SK-N-SH treated with all-trans-retinoic acid at 6 μM for 48 hours (cell line): ENCODE measurements at regions not wholly inside any gene's neighbourhood (a gene's known extent, or its start where the extent isn't known, plus 50 kb on each side); places are given as distances from the start of the nearest gene placed in this dataset.

ENCODE experiments used
- ATAC-seq: fragments of 200-7000 bp; cut with Tn5 transposase; 3 replicates; pipeline ENCODE4 v1.9.1; 2020; ENCODE audit warnings: mild to moderate bottlenecking, moderate library complexity
- ARNTL ChIP-seq: fragments of 450-650 bp; formaldehyde crosslinking; IDR thresholded peaks from 2 replicates; pipeline ENCODE4 v1.5.0; 2020; ENCODE audit warnings: low read depth, mild to moderate bottlenecking, moderate library complexity, borderline replicate concordance
- BACH2 ChIP-seq: fragments of 250-450 bp; sonication (Bioruptor Pico); IDR thresholded peaks from 2 replicates; pipeline ENCODE4 v1.9.0; 2021; ENCODE audit warnings: mild to moderate bottlenecking, borderline replicate concordance
- CREB5 ChIP-seq: fragments of 250-450 bp; sonication (Bioruptor Pico); IDR thresholded peaks from 2 replicates; pipeline ENCODE4 v1.5.1; 2020; ENCODE audit warnings: low read depth, mild to moderate bottlenecking, moderate library complexity
- CSDC2 ChIP-seq: fragments of 250-450 bp; sonication (Bioruptor Pico); IDR thresholded peaks from 2 replicates; pipeline ENCODE4 v1.5.0; 2020; ENCODE audit warnings: mild to moderate bottlenecking, moderate library complexity
- ESRRG ChIP-seq: fragments of 250-450 bp; sonication (Bioruptor Pico); IDR thresholded peaks from 2 replicates; pipeline ENCODE4 v1.6.1; 2021; ENCODE audit warnings: mild to moderate bottlenecking
- GLIS3 ChIP-seq: fragments of 250-450 bp; sonication (Bioruptor Pico); IDR thresholded peaks from 2 replicates; pipeline ENCODE4 v1.5.0; 2020; ENCODE audit warnings: mild to moderate bottlenecking, moderate library complexity
- ISL1 ChIP-seq: fragments of 250-450 bp; sonication (Bioruptor Pico); IDR thresholded peaks from 2 replicates; pipeline ENCODE4 v2.1.2; 2022; ENCODE audit warnings: mild to moderate bottlenecking, moderate library complexity
- OSR1 ChIP-seq: fragments of 250-450 bp; sonication (Bioruptor Pico); IDR thresholded peaks from 2 replicates; pipeline ENCODE4 v1.8.0; 2022; ENCODE audit warnings: moderate library complexity, mild to moderate bottlenecking, inconsistent platforms
- POU6F1 ChIP-seq: fragments of 250-450 bp; sonication (Bioruptor Pico); IDR thresholded peaks from 2 replicates; pipeline ENCODE4 v1.8.0; 2021; ENCODE audit warnings: low read depth, mild to moderate bottlenecking, moderate library complexity, borderline replicate concordance
- PPARA ChIP-seq: fragments of 250-450 bp; sonication (Bioruptor Pico); IDR thresholded peaks from 2 replicates; pipeline ENCODE4 v1.5.0; 2020; ENCODE audit warnings: mild to moderate bottlenecking, borderline replicate concordance
- SNAI2 ChIP-seq: fragments of 250-450 bp; sonication (Bioruptor Pico); IDR thresholded peaks from 2 replicates; pipeline ENCODE4 v1.5.0; 2020; ENCODE audit warnings: mild to moderate bottlenecking, moderate library complexity
- TCF4 ChIP-seq: fragments of 250-450 bp; sonication (Bioruptor Pico); IDR thresholded peaks from 2 replicates; pipeline ENCODE4 v1.8.0; 2021; ENCODE audit warnings: mild to moderate bottlenecking, moderate library complexity, borderline replicate concordance
- TOX ChIP-seq: fragments of 250-450 bp; sonication (Bioruptor Pico); IDR thresholded peaks from 2 replicates; pipeline ENCODE4 v1.8.0; 2021; ENCODE audit warnings: mild to moderate bottlenecking, moderate library complexity, borderline replicate concordance
- ZC3H10 ChIP-seq: fragments of 250-450 bp; sonication (Bioruptor Pico); IDR thresholded peaks from 2 replicates; pipeline ENCODE4 v1.5.1; 2021; ENCODE audit warnings: mild to moderate bottlenecking, moderate library complexity
- ZFP3 ChIP-seq: fragments of 250-450 bp; sonication (Bioruptor Pico); IDR thresholded peaks from 2 replicates; pipeline ENCODE4 v1.5.0; 2020; ENCODE audit warnings: mild to moderate bottlenecking, moderate library complexity
- ZFP30 ChIP-seq: fragments of 450-650 bp; formaldehyde crosslinking; IDR thresholded peaks from 2 replicates; pipeline ENCODE4 v1.5.0; 2022; ENCODE audit warnings: mild to moderate bottlenecking, moderate library complexity
- ZNF565 ChIP-seq: fragments of 450-650 bp; formaldehyde crosslinking; conservative IDR thresholded peaks from 2 replicates; pipeline ENCODE4 v1.5.0; 2020; ENCODE audit warnings: low read depth, mild to moderate bottlenecking, moderate library complexity
- ZNF70 ChIP-seq: fragments of 450-650 bp; formaldehyde crosslinking; IDR thresholded peaks from 2 replicates; pipeline ENCODE4 v1.5.0; 2020; ENCODE audit warnings: mild to moderate bottlenecking, moderate library complexity
- ZNF8 ChIP-seq: fragments of 450-650 bp; formaldehyde crosslinking; IDR thresholded peaks from 2 replicates; pipeline ENCODE4 v1.5.0; 2020; ENCODE audit warnings: mild to moderate bottlenecking, moderate library complexity
- TF ChIP-seq, protein P1 (sequence below): fragments of 250-450 bp; sonication (Bioruptor Pico); IDR thresholded peaks from 2 replicates; pipeline ENCODE4 v1.5.1; 2021; ENCODE audit warnings: mild to moderate bottlenecking, moderate library complexity

DNA sequence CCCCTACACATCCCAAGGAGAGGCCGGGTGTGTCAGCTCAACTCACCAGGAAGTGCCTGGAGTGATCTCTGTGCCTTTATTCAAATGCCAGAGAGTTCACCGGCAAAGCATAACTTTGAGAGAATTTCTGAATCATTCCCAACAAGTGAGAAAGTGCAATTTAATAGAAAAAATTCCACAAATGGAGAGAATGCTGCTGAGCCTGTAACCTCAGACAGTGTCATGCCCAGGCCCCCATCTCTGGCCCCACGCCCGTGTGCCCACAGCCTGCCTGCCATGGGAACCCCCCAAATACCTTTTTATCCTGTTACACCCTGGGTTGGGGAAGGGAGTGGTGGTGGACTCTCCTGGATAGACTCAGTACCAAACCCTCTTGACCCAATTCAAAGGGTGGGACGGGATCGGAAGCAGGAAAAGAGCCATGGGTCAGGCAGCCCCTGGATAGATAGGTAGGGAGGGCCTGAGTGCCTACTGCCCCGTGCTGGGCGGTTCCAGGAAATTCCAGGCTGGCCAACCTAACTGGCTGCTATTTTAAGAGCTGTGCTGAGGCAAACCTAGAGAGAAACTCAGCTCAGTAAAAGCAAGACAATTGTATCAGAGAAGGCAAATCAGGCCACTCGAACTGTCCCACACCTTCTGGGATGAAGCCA is 179.0 kb upstream of the FOXA2 start (continued):
- TF ChIP-seq BACH2 (CRISPR knock-in tag) (no peak), ZFP3 (CRISPR knock-in tag) (no peak), ZNF70 (no peak), CREB5 (CRISPR knock-in tag) (no peak), ISL1 (CRISPR knock-in tag) (no peak), ZC3H10 (CRISPR knock-in tag) (no peak)

DNA sequence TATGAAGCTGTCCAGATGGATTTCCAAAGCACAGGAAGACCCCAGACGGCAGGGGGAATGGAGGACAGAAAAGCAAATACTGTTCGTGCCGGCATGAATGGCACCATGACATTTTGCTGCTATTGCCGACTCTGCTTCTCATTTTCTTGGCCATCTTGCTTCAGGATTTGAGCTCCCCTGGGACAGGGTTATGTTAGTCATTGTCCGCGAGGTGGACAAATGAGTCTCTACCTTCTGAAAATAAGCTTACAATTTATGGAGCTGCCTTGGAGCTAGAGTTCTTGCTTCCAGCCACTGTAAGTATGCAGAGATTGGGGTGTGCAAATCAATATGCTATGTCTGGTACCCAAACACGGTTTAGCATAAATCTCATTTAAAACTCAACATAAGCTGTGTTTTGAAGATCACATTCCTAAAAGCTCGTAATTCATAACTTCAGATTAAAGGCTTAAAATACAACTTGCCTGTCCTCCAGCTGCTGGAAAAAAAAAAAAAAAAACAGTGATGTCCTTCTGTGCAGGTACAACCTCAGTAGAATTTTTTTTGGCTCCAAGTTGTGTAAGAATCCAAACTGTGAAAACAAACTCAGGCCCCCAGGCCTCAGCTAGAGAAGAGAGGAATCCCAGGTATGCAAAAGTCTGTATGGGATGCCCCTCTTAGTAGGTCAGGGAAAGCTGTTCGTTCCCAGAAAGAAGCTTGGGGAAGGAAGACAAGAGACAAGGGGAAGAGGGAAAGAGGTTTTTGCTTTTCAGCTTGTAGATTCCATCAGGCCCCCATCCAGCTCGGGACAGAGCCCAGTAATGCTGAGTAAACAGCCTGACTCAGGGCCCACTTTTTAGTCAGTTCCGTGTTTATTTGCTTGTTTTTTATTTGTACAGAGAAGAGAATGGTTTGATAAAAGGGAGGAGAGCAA is 184.2 kb upstream of the FOXA2 start:
- TF ChIP-seq ZNF565 (CRISPR knock-in tag) = no peak
- no peak for TF ChIP-seq CREB5 (CRISPR knock-in tag)
- no peak for TF ChIP-seq ISL1 (CRISPR knock-in tag)
- TF ChIP-seq ZNF70 = no peak
- no peak for TF ChIP-seq ARNTL
- TF ChIP-seq ZNF8 (CRISPR knock-in tag) = no peak
- TF ChIP-seq, protein P1, sequence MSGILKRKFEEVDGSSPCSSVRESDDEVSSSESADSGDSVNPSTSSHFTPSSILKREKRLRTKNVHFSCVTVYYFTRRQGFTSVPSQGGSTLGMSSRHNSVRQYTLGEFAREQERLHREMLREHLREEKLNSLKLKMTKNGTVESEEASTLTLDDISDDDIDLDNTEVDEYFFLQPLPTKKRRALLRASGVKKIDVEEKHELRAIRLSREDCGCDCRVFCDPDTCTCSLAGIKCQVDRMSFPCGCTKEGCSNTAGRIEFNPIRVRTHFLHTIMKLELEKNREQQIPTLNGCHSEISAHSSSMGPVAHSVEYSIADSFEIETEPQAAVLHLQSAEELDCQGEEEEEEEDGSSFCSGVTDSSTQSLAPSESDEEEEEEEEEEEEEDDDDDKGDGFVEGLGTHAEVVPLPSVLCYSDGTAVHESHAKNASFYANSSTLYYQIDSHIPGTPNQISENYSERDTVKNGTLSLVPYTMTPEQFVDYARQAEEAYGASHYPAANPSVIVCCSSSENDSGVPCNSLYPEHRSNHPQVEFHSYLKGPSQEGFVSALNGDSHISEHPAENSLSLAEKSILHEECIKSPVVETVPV (CRISPR knock-in tag) = no peak
- TF ChIP-seq POU6F1 (CRISPR knock-in tag) = no peak
- no peak for ATAC-seq

DNA sequence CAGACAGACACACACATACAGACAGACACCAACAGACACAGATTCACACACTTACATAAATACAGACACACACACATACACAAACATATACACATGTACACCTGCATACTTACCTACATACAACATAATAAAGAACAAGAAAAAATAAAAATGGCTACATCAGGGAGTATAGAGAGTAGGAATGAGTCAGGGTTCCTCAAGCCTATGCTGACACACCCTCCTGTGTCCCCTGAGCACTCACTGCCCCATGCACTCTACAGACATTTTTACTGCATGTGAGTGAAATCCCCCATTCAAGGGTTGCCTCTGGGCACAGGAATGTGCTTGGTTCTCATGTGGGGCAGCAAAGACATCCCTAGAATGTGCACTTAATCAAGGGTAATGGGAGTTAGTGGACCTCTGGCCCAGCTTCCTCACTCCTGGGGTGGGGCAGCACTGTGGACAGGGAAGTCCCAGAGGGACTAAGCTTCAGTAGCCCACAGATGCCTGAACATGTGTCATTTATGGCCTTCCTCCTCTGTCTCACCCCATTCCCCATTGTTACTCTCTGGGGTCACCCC is 185.9 kb upstream of the FOXA2 start:
- no peak for ATAC-seq
- TF ChIP-seq CSDC2 (CRISPR knock-in tag) (no peak), GLIS3 (no peak), OSR1 (CRISPR knock-in tag) (no peak), POU6F1 (CRISPR knock-in tag) (no peak), ZNF8 (CRISPR knock-in tag) (no peak), TCF4 (no peak), BACH2 (CRISPR knock-in tag) (no peak), SNAI2 (CRISPR knock-in tag) (no peak), TOX (CRISPR knock-in tag) (no peak), ESRRG (no peak), ZNF565 (CRISPR knock-in tag) (no peak), ZC3H10 (CRISPR knock-in tag) (no peak), ZFP30 (no peak), ARNTL (no peak), PPARA (CRISPR knock-in tag) (no peak), CREB5 (CRISPR knock-in tag) (no peak)
- TF ChIP-seq, protein P1 (CRISPR knock-in tag) = no peak
